SK-N-SH treated with all-trans-retinoic acid at 6 μM for 48 hours (cell line): ENCODE measurements at regions not wholly inside any gene's neighbourhood (a gene's known extent, or its start where the extent isn't known, plus 50 kb on each side); places are given as distances from the start of the nearest gene placed in this dataset.

Experiments
- ATAC-seq: fragments of 200-7000 bp; cut with Tn5 transposase; 3 replicates; pipeline ENCODE4 v1.9.1; 2020; ENCODE audit warnings: mild to moderate bottlenecking, moderate library complexity
- ARNTL ChIP-seq: fragments of 450-650 bp; formaldehyde crosslinking; IDR thresholded peaks from 2 replicates; pipeline ENCODE4 v1.5.0; 2020; ENCODE audit warnings: low read depth, mild to moderate bottlenecking, moderate library complexity, borderline replicate concordance
- BACH2 ChIP-seq: fragments of 250-450 bp; sonication (Bioruptor Pico); IDR thresholded peaks from 2 replicates; pipeline ENCODE4 v1.9.0; 2021; ENCODE audit warnings: mild to moderate bottlenecking, borderline replicate concordance
- CSDC2 ChIP-seq: fragments of 250-450 bp; sonication (Bioruptor Pico); IDR thresholded peaks from 2 replicates; pipeline ENCODE4 v1.5.0; 2020; ENCODE audit warnings: mild to moderate bottlenecking, moderate library complexity
- ESRRG ChIP-seq: fragments of 250-450 bp; sonication (Bioruptor Pico); IDR thresholded peaks from 2 replicates; pipeline ENCODE4 v1.6.1; 2021; ENCODE audit warnings: mild to moderate bottlenecking
- GLIS3 ChIP-seq: fragments of 250-450 bp; sonication (Bioruptor Pico); IDR thresholded peaks from 2 replicates; pipeline ENCODE4 v1.5.0; 2020; ENCODE audit warnings: mild to moderate bottlenecking, moderate library complexity
- OSR1 ChIP-seq: fragments of 250-450 bp; sonication (Bioruptor Pico); IDR thresholded peaks from 2 replicates; pipeline ENCODE4 v1.8.0; 2022; ENCODE audit warnings: moderate library complexity, mild to moderate bottlenecking, inconsistent platforms
- PATZ1 ChIP-seq: fragments of 250-450 bp; sonication (Bioruptor Pico); IDR thresholded peaks from 2 replicates; pipeline ENCODE4 v1.8.0; 2020; ENCODE audit warnings: mild to moderate bottlenecking, moderate library complexity, borderline replicate concordance
- POU6F1 ChIP-seq: fragments of 250-450 bp; sonication (Bioruptor Pico); IDR thresholded peaks from 2 replicates; pipeline ENCODE4 v1.8.0; 2021; ENCODE audit warnings: low read depth, mild to moderate bottlenecking, moderate library complexity, borderline replicate concordance
- PPARA ChIP-seq: fragments of 250-450 bp; sonication (Bioruptor Pico); IDR thresholded peaks from 2 replicates; pipeline ENCODE4 v1.5.0; 2020; ENCODE audit warnings: mild to moderate bottlenecking, borderline replicate concordance
- RARB ChIP-seq: fragments of 250-450 bp; sonication (Bioruptor Pico); IDR thresholded peaks from 2 replicates; pipeline ENCODE4 v1.8.0; 2021; ENCODE audit warnings: mild to moderate bottlenecking, moderate library complexity
- SNAI2 ChIP-seq: fragments of 250-450 bp; sonication (Bioruptor Pico); IDR thresholded peaks from 2 replicates; pipeline ENCODE4 v1.5.0; 2020; ENCODE audit warnings: mild to moderate bottlenecking, moderate library complexity
- TOX ChIP-seq: fragments of 250-450 bp; sonication (Bioruptor Pico); IDR thresholded peaks from 2 replicates; pipeline ENCODE4 v1.8.0; 2021; ENCODE audit warnings: mild to moderate bottlenecking, moderate library complexity, borderline replicate concordance
- TSHZ2 ChIP-seq: fragments of 250-450 bp; sonication (Bioruptor Pico); IDR thresholded peaks from 2 replicates; pipeline ENCODE4 v1.5.0; 2020; ENCODE audit warnings: mild to moderate bottlenecking, moderate library complexity
- ZC3H10 ChIP-seq: fragments of 250-450 bp; sonication (Bioruptor Pico); IDR thresholded peaks from 2 replicates; pipeline ENCODE4 v1.5.1; 2021; ENCODE audit warnings: mild to moderate bottlenecking, moderate library complexity
- ZFP3 ChIP-seq: fragments of 250-450 bp; sonication (Bioruptor Pico); IDR thresholded peaks from 2 replicates; pipeline ENCODE4 v1.5.0; 2020; ENCODE audit warnings: mild to moderate bottlenecking, moderate library complexity
- ZFP30 ChIP-seq: fragments of 450-650 bp; formaldehyde crosslinking; IDR thresholded peaks from 2 replicates; pipeline ENCODE4 v1.5.0; 2022; ENCODE audit warnings: mild to moderate bottlenecking, moderate library complexity
- ZNF565 ChIP-seq: fragments of 450-650 bp; formaldehyde crosslinking; conservative IDR thresholded peaks from 2 replicates; pipeline ENCODE4 v1.5.0; 2020; ENCODE audit warnings: low read depth, mild to moderate bottlenecking, moderate library complexity
- ZNF8 ChIP-seq: fragments of 450-650 bp; formaldehyde crosslinking; IDR thresholded peaks from 2 replicates; pipeline ENCODE4 v1.5.0; 2020; ENCODE audit warnings: mild to moderate bottlenecking, moderate library complexity
- TF ChIP-seq, protein P1 (sequence below): fragments of 250-450 bp; sonication (Bioruptor Pico); IDR thresholded peaks from 2 replicates; pipeline ENCODE4 v1.5.1; 2020; ENCODE audit warnings: low read depth, mild to moderate bottlenecking, moderate library complexity

DNA sequence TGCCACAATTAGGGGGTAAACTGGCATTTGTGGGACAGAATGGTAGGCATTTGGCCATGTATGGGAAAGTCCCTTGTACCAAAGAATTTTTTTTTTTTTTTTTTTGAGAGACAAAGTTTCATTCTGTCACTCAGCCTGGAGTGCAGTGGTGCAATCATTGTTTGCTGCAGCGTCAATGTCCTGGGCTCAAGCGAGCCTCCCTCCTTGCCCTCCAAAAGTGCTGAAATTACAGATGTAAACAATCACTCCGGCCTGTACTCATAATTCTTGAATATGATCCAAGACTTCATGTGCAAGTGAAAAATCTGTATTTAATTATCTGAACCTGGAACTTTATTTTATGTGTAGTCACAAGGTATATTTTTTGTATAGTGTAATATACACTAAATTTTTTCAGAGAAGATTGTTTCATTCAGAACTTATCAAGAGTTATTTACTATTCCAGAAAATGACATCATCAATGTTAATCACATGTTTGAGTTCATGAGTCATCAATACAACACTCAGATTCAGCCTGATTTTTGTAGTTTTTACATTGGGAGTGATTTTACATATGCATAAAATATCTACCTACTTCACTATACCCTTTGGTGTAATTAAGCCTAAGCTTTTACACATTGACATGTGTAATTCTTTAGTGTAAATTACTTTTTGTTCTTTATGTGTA, 138.7 kb upstream of the L3MBTL4 start:
- TF ChIP-seq TSHZ2 (CRISPR knock-in tag) = no peak
- TF ChIP-seq SNAI2 (CRISPR knock-in tag) = no peak
- no peak for TF ChIP-seq RARB
- no peak for TF ChIP-seq OSR1
- TF ChIP-seq, protein P1, sequence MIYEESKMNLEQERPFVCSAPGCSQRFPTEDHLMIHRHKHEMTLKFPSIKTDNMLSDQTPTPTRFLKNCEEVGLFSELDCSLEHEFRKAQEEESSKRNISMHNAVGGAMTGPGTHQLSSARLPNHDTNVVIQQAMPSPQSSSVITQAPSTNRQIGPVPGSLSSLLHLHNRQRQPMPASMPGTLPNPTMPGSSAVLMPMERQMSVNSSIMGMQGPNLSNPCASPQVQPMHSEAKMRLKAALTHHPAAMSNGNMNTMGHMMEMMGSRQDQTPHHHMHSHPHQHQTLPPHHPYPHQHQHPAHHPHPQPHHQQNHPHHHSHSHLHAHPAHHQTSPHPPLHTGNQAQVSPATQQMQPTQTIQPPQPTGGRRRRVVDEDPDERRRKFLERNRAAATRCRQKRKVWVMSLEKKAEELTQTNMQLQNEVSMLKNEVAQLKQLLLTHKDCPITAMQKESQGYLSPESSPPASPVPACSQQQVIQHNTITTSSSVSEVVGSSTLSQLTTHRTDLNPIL (CRISPR knock-in tag) = no peak
- TF ChIP-seq CSDC2 (CRISPR knock-in tag) = no peak
- TF ChIP-seq ZFP30 (CRISPR knock-in tag) = no peak
- TF ChIP-seq GLIS3 (CRISPR knock-in tag) = no peak
- no peak for TF ChIP-seq BACH2 (CRISPR knock-in tag)
- no peak for TF ChIP-seq ZNF8 (CRISPR knock-in tag)
- no peak for TF ChIP-seq ZC3H10
- no peak for TF ChIP-seq POU6F1 (CRISPR knock-in tag)
- no peak for TF ChIP-seq ZFP3 (CRISPR knock-in tag)
- no peak for TF ChIP-seq ZNF565
- TF ChIP-seq ESRRG (CRISPR knock-in tag) = no peak
- TF ChIP-seq TOX (CRISPR knock-in tag) = no peak
- TF ChIP-seq PPARA = no peak
- no peak for TF ChIP-seq PATZ1 (CRISPR knock-in tag)
- no peak for ATAC-seq

GRCh38 chr18:6557057-6557769, 142.5 kb upstream of the L3MBTL4 start:
- peak; percentile 89 for ATAC-seq
- TF ChIP-seq OSR1 = no peak
- no peak for TF ChIP-seq RARB
- 0 out of 2 replicates have a peak, but pooled peaks have one; percentile 20 for TF ChIP-seq ZFP30 (CRISPR knock-in tag)
- peak; percentile 86; the same call in 1 of the 2 replicates for TF ChIP-seq ESRRG (CRISPR knock-in tag)
- TF ChIP-seq CSDC2 (CRISPR knock-in tag) = 0 out of 2 replicates have a peak, but pooled peaks have one; percentile 29
- no peak for TF ChIP-seq TOX (CRISPR knock-in tag)
- TF ChIP-seq GLIS3 (CRISPR knock-in tag) = no peak
- TF ChIP-seq ARNTL = no peak
- no peak; the same call in 1 of the 2 replicates for TF ChIP-seq POU6F1 (CRISPR knock-in tag)
- TF ChIP-seq PATZ1 (CRISPR knock-in tag) = no peak
- peak; percentile 85 for TF ChIP-seq TSHZ2 (CRISPR knock-in tag)
- TF ChIP-seq ZFP3 (CRISPR knock-in tag) = no peak
- peak; percentile 55; the same call in 1 of the 2 replicates for TF ChIP-seq SNAI2 (CRISPR knock-in tag)
- TF ChIP-seq, protein P1 (CRISPR knock-in tag) = 0 out of 2 replicates have a peak, but pooled peaks have one; percentile 16
